PC-3 (cell line): ENCODE measurements at regions not wholly inside any gene's neighbourhood (a gene's known extent, or its start where the extent isn't known, plus 50 kb on each side); places are given as distances from the start of the nearest gene placed in this dataset.

Experiments used
- ATAC-seq: fragments of 200-7000 bp; cut with Tn5 transposase; 2 replicates; pipeline ENCODE4 v1.9.1; 2020; ENCODE audit warnings: mild to moderate bottlenecking, moderate library complexity
- BruUV-seq: library from RNA; stranded (reverse); fragments of 400-500 nt; replicated peaks from 2 replicates; lab custom pipeline; 2021; lab: Mats Ljungman, UMichigan
- CTCF ChIA-PET: fragments of 300-600 bp; sonication (Branson Sonifier 250); formaldehyde crosslinking; loops from one replicate; lab custom pipeline; 2022; ENCODE audit warnings: antibody characterized with exemption; lab: Charles Lee
- POLR2A ChIA-PET: fragments of 300-600 bp; sonication (Branson Sonifier 250); formaldehyde crosslinking; loops from one replicate; lab custom pipeline; 2022; ENCODE audit warnings: antibody characterized with exemption; ENCODE audit not compliant: unreplicated experiment; lab: Charles Lee
- DNase-seq: peaks from one replicate; pipeline ENCODE4 v3.0.0-alpha.2; 2015
- H2AFZ ChIP-seq: fragments of 300-600 bp; sonication (generic); 2 replicates; pipeline ENCODE4 v1.6.0; 2016; ENCODE audit warnings: antibody characterized with exemption, low read length
- H3F3A ChIP-seq: fragments of 300-600 bp; sonication (generic); one replicate; pipeline ENCODE4 v1.6.0; 2017; ENCODE audit warnings: antibody characterized with exemption, low read length, control low read depth, mild to moderate bottlenecking; ENCODE audit not compliant: unreplicated experiment
- H3K27ac ChIP-seq: fragments of 300-600 bp; sonication (generic); 2 replicates; pipeline ENCODE4 v1.5.1; 2016; ENCODE audit warnings: mild to moderate bottlenecking, low read length
- H3K27me3 ChIP-seq: fragments of 300-600 bp; sonication (generic); 2 replicates; pipeline ENCODE4 v1.6.1; 2016; ENCODE audit warnings: low read length, mixed read lengths
- H3K36me3 ChIP-seq: fragments of 300-600 bp; sonication (generic); 2 replicates; pipeline ENCODE4 v1.6.1; 2016; ENCODE audit warnings: low read depth, mixed run types, low read length, mixed read lengths
- H3K4me1 ChIP-seq: fragments of 300-600 bp; sonication (generic); 2 replicates; pipeline ENCODE4 v1.5.1; 2016; ENCODE audit warnings: low read length; ENCODE audit not compliant: insufficient read depth
- H3K4me2 ChIP-seq: fragments of 300-600 bp; sonication (generic); 2 replicates; pipeline ENCODE4 v1.6.0; 2016; ENCODE audit warnings: low read length
- H3K4me3 ChIP-seq: fragments of 300-600 bp; sonication (generic); 2 replicates; pipeline ENCODE4 v1.5.1; 2016; ENCODE audit warnings: mild to moderate bottlenecking, low read length, mixed read lengths
- H3K79me2 ChIP-seq: fragments of 300-600 bp; sonication (generic); 2 replicates; pipeline ENCODE4 v1.6.1; 2017; ENCODE audit warnings: low read length, mixed read lengths
- H3K9ac ChIP-seq: fragments of 300-600 bp; sonication (generic); 2 replicates; pipeline ENCODE4 v1.6.0; 2016; ENCODE audit warnings: mild to moderate bottlenecking, low read length
- H3K9me2 ChIP-seq: fragments of 300-600 bp; sonication (generic); replicated peaks from 2 replicates; pipeline ENCODE4 v1.6.1; 2016; ENCODE audit warnings: mixed run types, low read length, mixed read lengths
- H3K9me3 ChIP-seq: fragments of 300-600 bp; sonication (generic); 2 replicates; pipeline ENCODE4 v1.6.1; 2016; ENCODE audit warnings: low read length, mixed read lengths
- H4K20me1 ChIP-seq: fragments of 300-600 bp; sonication (generic); 2 replicates; pipeline ENCODE4 v1.6.1; 2016; ENCODE audit warnings: low read length, mixed read lengths
- EZH2 ChIP-seq: fragments of 300-600 bp; sonication (generic); IDR thresholded peaks from one replicate; pipeline ENCODE4 v1.6.1; 2017; ENCODE audit warnings: antibody characterized with exemption, mild to moderate bottlenecking, low read length; ENCODE audit not compliant: unreplicated experiment
- EZH2phosphoT487 ChIP-seq: fragments of 300-600 bp; sonication (generic); IDR thresholded peaks from 2 replicates; pipeline ENCODE4 v1.6.1; 2018; ENCODE audit warnings: mild to moderate bottlenecking, antibody characterized with exemption, low read length, borderline replicate concordance
- intact Hi-C: fragments of 100-400 bp; cut with micrococcal nuclease; formaldehyde crosslinking; loops from 2 replicates; pipeline ENCODE4 v1.9.0; 2023
- TF ChIP-seq, protein P1 (sequence below): fragments of 300-600 bp; sonication (generic); conservative IDR thresholded peaks from 2 replicates; pipeline ENCODE4 v1.5.1; 2017; ENCODE audit warnings: antibody characterized with exemption, low read depth, mild to moderate bottlenecking, low read length

DNA sequence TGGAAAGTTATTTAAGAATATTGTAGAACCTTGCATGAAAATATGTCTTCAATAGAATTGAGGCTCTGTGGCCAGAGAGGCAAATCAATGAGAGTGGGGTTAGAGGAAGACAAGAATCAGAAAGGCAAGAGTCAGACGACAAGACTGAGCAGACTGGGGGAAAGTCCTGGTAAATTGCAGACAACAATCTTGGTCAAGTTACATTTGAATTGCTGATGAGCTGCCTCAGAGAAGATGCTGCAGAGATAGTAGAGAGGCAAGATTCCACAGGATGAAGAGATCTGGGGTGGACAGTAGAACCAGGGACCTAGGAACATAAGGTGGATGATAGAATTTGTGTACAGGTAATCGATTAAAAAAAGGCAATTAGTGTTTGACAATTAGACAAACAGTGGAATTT, 133.8 kb downstream of the RXFP2 start:
- CTCF ChIA-PET: no interaction called here
- ATAC-seq (no peak), DNase-seq (no peak)
- H2AFZ ChIP-seq: no peak overlapping the region
- intact Hi-C loops: no loop called here
- H3F3A ChIP-seq: no peaks in the 10 kb centered on the region
- no peaks in the 10 kb centered on the region for H4K20me1 ChIP-seq
- no peak overlapping the region for H3K4me2 ChIP-seq
- no TSS peak for BruUV-seq
- H3K27ac ChIP-seq: no peak overlapping the region
- H3K36me3 ChIP-seq: no peaks in the 10 kb centered on the region
- no peaks in the 10 kb centered on the region for H3K9me2 ChIP-seq
- POLR2A ChIA-PET: no interaction called here
- H3K4me1 ChIP-seq: no peaks in the 10 kb centered on the region
- H3K27me3 ChIP-seq: peaks cover 19% of the 10 kb centered on the region
- no peak overlapping the region for H3K9ac ChIP-seq
- H3K4me3 ChIP-seq: no peak overlapping the region
- TF ChIP-seq, protein P1, sequence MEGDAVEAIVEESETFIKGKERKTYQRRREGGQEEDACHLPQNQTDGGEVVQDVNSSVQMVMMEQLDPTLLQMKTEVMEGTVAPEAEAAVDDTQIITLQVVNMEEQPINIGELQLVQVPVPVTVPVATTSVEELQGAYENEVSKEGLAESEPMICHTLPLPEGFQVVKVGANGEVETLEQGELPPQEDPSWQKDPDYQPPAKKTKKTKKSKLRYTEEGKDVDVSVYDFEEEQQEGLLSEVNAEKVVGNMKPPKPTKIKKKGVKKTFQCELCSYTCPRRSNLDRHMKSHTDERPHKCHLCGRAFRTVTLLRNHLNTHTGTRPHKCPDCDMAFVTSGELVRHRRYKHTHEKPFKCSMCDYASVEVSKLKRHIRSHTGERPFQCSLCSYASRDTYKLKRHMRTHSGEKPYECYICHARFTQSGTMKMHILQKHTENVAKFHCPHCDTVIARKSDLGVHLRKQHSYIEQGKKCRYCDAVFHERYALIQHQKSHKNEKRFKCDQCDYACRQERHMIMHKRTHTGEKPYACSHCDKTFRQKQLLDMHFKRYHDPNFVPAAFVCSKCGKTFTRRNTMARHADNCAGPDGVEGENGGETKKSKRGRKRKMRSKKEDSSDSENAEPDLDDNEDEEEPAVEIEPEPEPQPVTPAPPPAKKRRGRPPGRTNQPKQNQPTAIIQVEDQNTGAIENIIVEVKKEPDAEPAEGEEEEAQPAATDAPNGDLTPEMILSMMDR: no peak
- TF ChIP-seq EZH2: no peak
- no peak for TF ChIP-seq EZH2phosphoT487
- no peaks in the 10 kb centered on the region for H3K79me2 ChIP-seq
- H3K9me3 ChIP-seq: no peaks in the 10 kb centered on the region

DNA sequence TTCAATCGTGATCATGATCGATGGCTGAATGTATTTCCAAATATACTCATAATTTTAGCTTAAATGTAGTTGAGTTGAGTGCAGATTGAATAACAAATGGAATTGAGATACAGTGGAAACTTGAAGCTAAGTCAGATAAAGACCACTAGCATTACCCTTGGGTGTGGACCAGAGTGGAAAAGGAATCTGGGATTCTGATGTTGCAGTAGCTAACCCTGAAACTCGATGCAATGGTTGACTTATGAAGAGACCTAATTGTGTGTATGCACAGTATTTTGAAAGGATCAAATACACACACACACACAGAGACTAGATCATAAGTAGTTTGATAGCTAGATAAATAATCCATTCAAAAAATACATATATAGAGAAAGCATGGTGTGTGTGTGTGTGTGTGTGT, 135.8 kb downstream of the RXFP2 start:
- DNase-seq (no peak), ATAC-seq (no peak)
- Histone ChIP-seq H3K9ac (no peak overlapping the region), H3K36me3 (no peaks in the 10 kb centered on the region), H3F3A (no peaks in the 10 kb centered on the region), H3K27me3 (peaks cover 19% of the 10 kb centered on the region), H3K9me3 (no peaks in the 10 kb centered on the region), H2AFZ (no peak overlapping the region), H3K4me2 (no peak overlapping the region), H3K27ac (no peak overlapping the region), H3K4me1 (no peaks in the 10 kb centered on the region), H3K79me2 (no peaks in the 10 kb centered on the region), H3K4me3 (no peak overlapping the region), H3K9me2 (no peaks in the 10 kb centered on the region), H4K20me1 (no peaks in the 10 kb centered on the region)
- TF ChIP-seq, protein P1: no peak
- no peak for TF ChIP-seq EZH2
- POLR2A ChIA-PET: no interaction called here
- BruUV-seq: no TSS peak
- CTCF ChIA-PET: no interaction called here
- intact Hi-C loops: no loop called here

DNA sequence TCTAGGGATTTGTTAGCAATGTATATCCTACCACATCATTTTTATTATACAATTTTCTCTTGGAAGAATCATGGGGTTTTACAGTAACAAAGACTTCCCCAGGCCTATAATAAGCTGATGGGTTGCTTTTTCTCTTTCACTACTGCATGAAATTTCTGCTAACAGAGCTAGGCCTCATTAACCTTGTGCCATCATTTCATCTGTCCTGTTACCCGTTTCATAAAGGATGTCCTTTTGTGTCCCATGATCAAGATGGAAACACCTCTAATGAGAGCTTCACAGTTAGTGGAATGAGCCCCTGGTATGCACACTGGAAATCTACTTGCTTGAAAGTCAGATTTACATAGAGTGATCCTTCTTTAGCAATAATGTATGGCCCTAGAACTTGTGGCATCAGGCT, 138.7 kb downstream of the RXFP2 start:
- BruUV-seq: no TSS peak
- Histone ChIP-seq H4K20me1 (no peaks in the 10 kb centered on the region), H3K36me3 (no peaks in the 10 kb centered on the region), H3K27me3 (peaks cover 31% of the 10 kb centered on the region), H3K4me1 (no peaks in the 10 kb centered on the region), H3K9ac (no peak overlapping the region), H3K4me2 (no peak overlapping the region), H3K79me2 (no peaks in the 10 kb centered on the region), H3K9me3 (no peaks in the 10 kb centered on the region), H3K4me3 (no peak overlapping the region), H3K27ac (no peak overlapping the region), H2AFZ (no peak overlapping the region), H3F3A (no peaks in the 10 kb centered on the region), H3K9me2 (no peaks in the 10 kb centered on the region)
- ATAC-seq: no peak
- TF ChIP-seq EZH2 (no peak), EZH2phosphoT487 (no peak)
- TF ChIP-seq, protein P1: no peak
- intact Hi-C loops: no loop called here
- ChIA-PET CTCF (no interaction called here), POLR2A (no interaction called here)
- DNase-seq: no peak
